HUES64 (cell line): ENCODE measurements at regions not wholly inside any gene's neighbourhood (a gene's known extent, or its start where the extent isn't known, plus 50 kb on each side); places are given as distances from the start of the nearest gene placed in this dataset.
"Not testable (repeated sequence)": the region's sequence is repeated elsewhere in the genome, so short reads cannot be mapped to it uniquely, and the experiment has no call there.

Source experiments
- H3K27ac ChIP-seq: 2 replicates; pipeline ENCODE4 v1.7.0; 2013; ENCODE audit warnings: low read depth, low read length, inconsistent platforms
- H3K27me3 ChIP-seq: 2 replicates; pipeline ENCODE4 v1.6.1; 2013; ENCODE audit warnings: mild to moderate bottlenecking, low read length; ENCODE audit not compliant: insufficient read depth
- H3K36me3 ChIP-seq: 2 replicates; pipeline ENCODE4 v1.6.1; 2013; ENCODE audit warnings: mild to moderate bottlenecking, low read length; ENCODE audit not compliant: insufficient read depth
- H3K4me1 ChIP-seq: 2 replicates; pipeline ENCODE4 v1.6.1; 2013; ENCODE audit warnings: mild to moderate bottlenecking, low read length, moderate library complexity; ENCODE audit not compliant: insufficient read depth
- H3K4me3 ChIP-seq: 2 replicates; pipeline ENCODE4 v1.5.1; 2013; ENCODE audit warnings: mild to moderate bottlenecking, low read length, moderate library complexity
- H3K9ac ChIP-seq: 2 replicates; pipeline ENCODE4 v1.6.1; 2013; ENCODE audit warnings: mild to moderate bottlenecking, low read depth, low read length
- H3K9me3 ChIP-seq: 2 replicates; pipeline ENCODE4 v1.6.1; 2013; ENCODE audit warnings: low read depth, low read length; ENCODE audit not compliant: insufficient read depth
- WGBS: fragments of 150-250, 120-280 bp; methylation state at CpG from one replicate; pipeline ENCODE4 v1.1.7; 2013; ENCODE audit warnings: missing lambda C conversion rate; 5-methylcytosine and 5-hydroxymethylcytosine counted together

GRCh38 chr1:149285638-149286037 is 182.3 kb upstream of the NBPF9 start:
- not testable (repeated sequence) for H3K4me3 ChIP-seq, H3K36me3 ChIP-seq, H3K9ac ChIP-seq, H3K4me1 ChIP-seq, H3K27ac ChIP-seq, H3K9me3 ChIP-seq, H3K27me3 ChIP-seq
- WGBS: 0% methylated on average over 4 of the region's 38 CpGs

- H3K9ac ChIP-seq, H3K4me1 ChIP-seq, H3K4me3 ChIP-seq, H3K36me3 ChIP-seq, H3K27me3 ChIP-seq, H3K27ac ChIP-seq, H3K9me3 ChIP-seq: not testable (repeated sequence)
- no CpG with 5 or more reads among the region's 1 CpG for WGBS
Observed at GRCh38 chr1:149288580-149288979, 185.2 kb upstream of the NBPF9 start.

- not testable (repeated sequence) for H3K4me1 ChIP-seq, H3K4me3 ChIP-seq, H3K27me3 ChIP-seq, H3K9ac ChIP-seq, H3K27ac ChIP-seq, H3K36me3 ChIP-seq, H3K9me3 ChIP-seq
- no CpG with 5 or more reads among the region's 3 CpGs for WGBS
Observed at GRCh38 chr1:149300478-149301218, 174.2 kb upstream of the NBPF19 start.

- not testable (repeated sequence) for H3K4me3 ChIP-seq, H3K9me3 ChIP-seq, H3K27ac ChIP-seq, H3K27me3 ChIP-seq, H3K4me1 ChIP-seq, H3K36me3 ChIP-seq, H3K9ac ChIP-seq
- 80% methylated on average over 1 of the region's 4 CpGs for WGBS
Observed at GRCh38 chr1:149301282-149301681, 173.6 kb upstream of the NBPF19 start.

GRCh38 chr1:149304796-149305195 is 170.0 kb upstream of the NBPF19 start:
- H3K36me3 ChIP-seq, H3K27ac ChIP-seq, H3K4me1 ChIP-seq, H3K4me3 ChIP-seq, H3K9ac ChIP-seq, H3K9me3 ChIP-seq, H3K27me3 ChIP-seq: not testable (repeated sequence)
- no CpG with 5 or more reads among the region's 2 CpGs for WGBS

GRCh38 chr1:149307640-149308039 is 167.2 kb upstream of the NBPF19 start:
- H3K27me3 ChIP-seq, H3K9ac ChIP-seq, H3K36me3 ChIP-seq, H3K9me3 ChIP-seq, H3K4me3 ChIP-seq, H3K4me1 ChIP-seq, H3K27ac ChIP-seq: not testable (repeated sequence)
- WGBS: 100% methylated on average over 1 of the region's 8 CpGs

GRCh38 chr1:149314921-149315320 is 159.9 kb upstream of the NBPF19 start:
- H3K36me3 ChIP-seq, H3K4me1 ChIP-seq, H3K4me3 ChIP-seq, H3K9me3 ChIP-seq, H3K27ac ChIP-seq, H3K27me3 ChIP-seq, H3K9ac ChIP-seq: not testable (repeated sequence)
- WGBS: no CpG with 5 or more reads among the region's 2 CpGs

GRCh38 chr1:149320971-149321731 is 153.7 kb upstream of the NBPF19 start:
- not testable (repeated sequence) for H3K27ac ChIP-seq, H3K4me3 ChIP-seq, H3K36me3 ChIP-seq, H3K9ac ChIP-seq, H3K9me3 ChIP-seq, H3K27me3 ChIP-seq, H3K4me1 ChIP-seq
- WGBS: no CpG with 5 or more reads among the region's 48 CpGs

GRCh38 chr1:149321732-149322016 is 153.2 kb upstream of the NBPF19 start:
- H3K9me3 ChIP-seq, H3K27me3 ChIP-seq, H3K4me3 ChIP-seq, H3K4me1 ChIP-seq, H3K27ac ChIP-seq, H3K9ac ChIP-seq, H3K36me3 ChIP-seq: not testable (repeated sequence)
- WGBS: no CpG with 5 or more reads among the region's 12 CpGs

GRCh38 chr1:149330081-149330335 is 144.8 kb upstream of the NBPF19 start:
- H3K9me3 ChIP-seq, H3K9ac ChIP-seq, H3K4me1 ChIP-seq, H3K36me3 ChIP-seq, H3K27me3 ChIP-seq, H3K4me3 ChIP-seq, H3K27ac ChIP-seq: not testable (repeated sequence)

GRCh38 chr1:149336082-149336481 is 138.8 kb upstream of the NBPF19 start:
- H3K9me3 ChIP-seq, H3K9ac ChIP-seq, H3K27ac ChIP-seq, H3K36me3 ChIP-seq, H3K4me3 ChIP-seq, H3K27me3 ChIP-seq, H3K4me1 ChIP-seq: not testable (repeated sequence)
- WGBS: no CpG with 5 or more reads among the region's 2 CpGs

GRCh38 chr1:149338221-149338691 is 136.6 kb upstream of the NBPF19 start:
- not testable (repeated sequence) for H3K27me3 ChIP-seq, H3K9me3 ChIP-seq, H3K27ac ChIP-seq, H3K4me3 ChIP-seq, H3K9ac ChIP-seq, H3K4me1 ChIP-seq, H3K36me3 ChIP-seq
- no CpG with 5 or more reads among the region's 18 CpGs for WGBS
